ENCODE measurements at regions not wholly inside any gene's neighbourhood (a gene's known extent, or its start where the extent isn't known, plus 50 kb on each side); places are given as distances from the start of the nearest gene placed in this dataset.

- DNase-seq, result no peak
- intact Hi-C loops (cut with DNase I), result no loop called here
These were observed 88.1 kb upstream of the ETV6 start for GRCh38 chr12:11561411-11561810.

GRCh38 chr12:11563785-11564739 is 85.4 kb upstream of the ETV6 start:
- intact Hi-C loops (cut with DNase I), result no loop called here
- DNase-seq, result no peak

DNA sequence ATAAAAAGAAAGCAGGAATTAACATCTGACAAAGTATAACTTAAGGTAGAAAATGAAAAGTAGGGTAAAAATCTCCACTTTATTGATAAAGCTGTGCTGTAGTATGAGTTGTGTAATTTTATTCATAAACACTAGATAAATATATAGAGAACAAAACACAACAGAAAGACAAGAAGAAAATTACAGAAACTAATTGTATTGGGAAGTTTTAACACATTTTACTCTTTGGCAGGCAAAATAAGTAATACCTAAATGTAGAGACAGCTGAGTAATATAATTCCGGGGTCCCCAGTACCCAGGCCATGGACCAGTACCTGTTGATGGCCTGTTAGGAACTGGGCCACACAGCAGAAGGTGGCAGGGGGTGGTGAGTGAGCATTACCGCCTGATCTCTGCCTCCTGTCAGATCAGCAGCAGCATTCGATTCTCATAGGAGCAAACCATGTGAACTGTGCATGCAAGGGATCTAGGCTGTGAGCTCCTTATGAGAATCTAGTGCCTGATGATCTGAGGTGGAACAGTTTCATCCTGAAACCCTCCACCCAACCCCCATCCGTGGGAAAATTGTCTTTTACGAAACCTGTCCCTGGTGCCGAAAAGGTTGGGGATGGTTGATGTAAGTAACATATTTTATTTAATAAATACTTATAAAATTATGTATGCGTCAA is 84.4 kb upstream of the ETV6 start:
- DNase-seq, result no peak
- intact Hi-C loops (cut with DNase I), result no loop called here

- intact Hi-C loops (cut with DNase I), result no loop called here
- DNase-seq, result no peak
These were observed 83.7 kb upstream of the ETV6 start for GRCh38 chr12:11565752-11566151.

DNA sequence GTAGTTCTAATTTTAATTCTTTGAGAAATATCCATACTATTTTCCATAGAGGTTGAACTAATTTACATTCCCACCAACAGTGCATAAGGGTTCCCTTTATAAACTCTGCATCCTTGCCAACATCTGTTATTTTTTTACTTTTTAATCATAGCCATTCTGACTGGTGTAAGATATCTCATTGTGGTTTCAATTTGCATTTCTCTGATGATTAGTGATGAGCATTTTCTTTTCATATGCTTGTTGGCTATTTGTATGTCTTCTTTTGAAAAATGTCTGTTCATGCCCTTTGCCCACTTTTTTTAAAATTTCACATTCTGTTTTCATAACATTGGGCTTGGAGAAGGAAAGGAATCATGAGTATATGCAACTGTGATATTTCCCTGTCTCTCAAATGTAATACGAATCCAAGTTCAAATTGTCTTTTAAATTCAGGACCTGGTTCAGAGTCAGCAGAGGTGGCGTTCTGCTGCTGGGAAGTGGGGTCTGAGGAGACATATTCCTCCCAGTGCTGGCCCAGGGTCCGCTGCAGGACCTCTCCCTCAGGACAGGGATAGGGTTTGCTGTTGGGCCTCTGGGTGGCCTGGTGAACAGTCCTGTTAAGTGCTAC is 81.2 kb upstream of the ETV6 start:
- intact Hi-C loops (cut with DNase I), result no loop called here
- DNase-seq, result no peak

DNA sequence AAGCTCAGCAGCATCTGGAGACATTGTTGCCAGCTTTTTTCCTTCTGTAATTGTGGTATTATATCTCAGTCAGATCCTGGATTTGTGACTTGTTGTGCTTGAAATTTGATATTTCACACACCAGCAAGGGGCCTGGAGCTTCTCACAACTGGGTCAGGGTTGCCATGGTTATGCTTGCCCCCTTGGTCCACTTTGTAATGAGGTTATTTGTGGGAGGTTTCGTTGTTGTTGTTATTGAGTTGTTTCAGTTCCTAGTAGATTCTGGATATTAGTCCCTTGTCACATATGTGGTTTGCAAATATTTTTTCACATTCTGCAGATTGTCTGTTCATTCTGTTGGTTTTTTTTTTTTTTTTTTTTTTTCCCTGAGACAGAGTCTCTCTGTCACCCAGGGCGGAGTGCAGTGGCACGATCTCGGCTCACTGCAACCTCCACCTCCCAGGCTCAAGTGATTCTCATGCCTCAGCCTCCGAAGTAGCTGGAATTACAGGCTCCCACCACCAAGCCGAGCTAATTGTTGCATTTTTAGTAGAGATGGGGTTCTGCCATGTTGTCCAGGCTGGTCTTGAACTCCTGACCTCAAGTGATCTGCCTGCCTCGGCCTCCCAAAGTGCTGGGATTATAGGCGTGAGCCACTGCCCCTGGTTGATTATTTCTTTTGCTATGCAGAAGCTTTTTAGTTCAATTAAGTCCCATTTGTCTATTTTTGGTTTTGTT is 80.6 kb upstream of the ETV6 start:
- DNase-seq, result no peak
- intact Hi-C loops (cut with DNase I), result no loop called here

GRCh38 chr12:11569716-11570115 is 79.8 kb upstream of the ETV6 start:
- intact Hi-C loops (cut with DNase I), result no loop called here
- DNase-seq, result no peak

DNA sequence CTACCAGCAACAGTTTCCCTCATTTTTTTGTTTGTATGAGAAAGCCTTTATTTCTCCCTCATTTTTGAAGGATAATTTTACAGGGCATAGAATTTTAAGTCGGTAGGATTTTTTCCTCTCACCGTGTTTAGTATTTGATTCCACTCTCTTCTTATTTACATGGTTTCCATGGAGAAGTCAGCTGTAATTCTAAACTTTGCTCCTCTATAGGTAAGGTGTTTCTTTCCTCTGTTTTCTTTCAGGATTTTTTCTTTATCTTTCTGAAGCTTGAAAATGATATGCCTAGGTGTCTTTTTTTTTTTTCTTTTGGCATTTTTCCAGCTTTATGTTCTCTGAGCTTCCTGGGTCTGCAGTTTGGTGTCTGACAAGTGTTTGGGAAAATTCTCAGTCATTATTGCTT is 75.6 kb upstream of the ETV6 start:
- intact Hi-C loops (cut with DNase I), result no loop called here
- DNase-seq, result no peak

GRCh38 chr12:11576104-11576503 is 73.4 kb upstream of the ETV6 start:
- intact Hi-C loops (cut with DNase I), result no loop called here
- DNase-seq, result no peak

DNA sequence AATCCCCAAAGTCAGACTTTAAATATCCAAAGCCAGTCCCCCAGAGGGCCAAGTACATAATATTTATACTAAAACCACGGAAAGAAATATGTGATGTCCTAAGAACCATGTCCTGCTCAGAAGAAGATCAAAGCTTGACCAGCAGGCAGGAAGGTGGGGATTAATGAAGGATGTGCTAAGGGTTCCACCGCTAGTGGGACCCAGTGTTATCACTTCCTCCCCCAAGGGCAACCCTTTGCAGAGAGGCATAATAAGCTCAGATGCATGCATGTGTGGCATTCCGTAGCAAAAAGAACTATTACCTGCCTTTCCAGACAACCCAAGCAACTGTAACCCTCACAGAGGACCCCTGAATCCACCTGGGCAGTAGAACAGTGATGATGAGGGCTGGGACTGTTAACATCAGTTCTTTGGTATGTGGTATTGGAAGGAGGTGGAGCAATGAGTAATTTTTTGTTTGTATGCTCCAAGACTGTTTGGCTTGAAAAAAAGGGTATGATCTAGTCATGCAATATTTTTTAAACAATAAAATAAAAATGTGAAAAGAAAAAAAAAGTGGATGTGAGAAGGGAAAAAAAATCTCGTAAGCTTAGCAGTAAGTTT is 71.7 kb upstream of the ETV6 start:
- intact Hi-C loops (cut with DNase I), result no loop called here
- no peak for DNase-seq

- no peak for DNase-seq
- intact Hi-C loops (cut with DNase I), result no loop called here
These were observed 70.9 kb upstream of the ETV6 start for GRCh38 chr12:11578461-11578993.

GRCh38 chr12:11580125-11580751 is 69.2 kb upstream of the ETV6 start:
- peak in 8 of 42 donors; percentile 2 to 54 (median 17) for DNase-seq
- intact Hi-C loops (cut with DNase I), result loop anchor here (1.0 kb wide), 1 partner anchor 453 kb away; no protein-coding TSS in a partner anchor

- intact Hi-C loops (cut with DNase I), result no loop called here
- DNase-seq, result peak in 40 of 42 donors; percentile 11 to 91 (median 64)
These were observed 68.2 kb upstream of the ETV6 start for GRCh38 chr12:11581179-11581755.

DNA sequence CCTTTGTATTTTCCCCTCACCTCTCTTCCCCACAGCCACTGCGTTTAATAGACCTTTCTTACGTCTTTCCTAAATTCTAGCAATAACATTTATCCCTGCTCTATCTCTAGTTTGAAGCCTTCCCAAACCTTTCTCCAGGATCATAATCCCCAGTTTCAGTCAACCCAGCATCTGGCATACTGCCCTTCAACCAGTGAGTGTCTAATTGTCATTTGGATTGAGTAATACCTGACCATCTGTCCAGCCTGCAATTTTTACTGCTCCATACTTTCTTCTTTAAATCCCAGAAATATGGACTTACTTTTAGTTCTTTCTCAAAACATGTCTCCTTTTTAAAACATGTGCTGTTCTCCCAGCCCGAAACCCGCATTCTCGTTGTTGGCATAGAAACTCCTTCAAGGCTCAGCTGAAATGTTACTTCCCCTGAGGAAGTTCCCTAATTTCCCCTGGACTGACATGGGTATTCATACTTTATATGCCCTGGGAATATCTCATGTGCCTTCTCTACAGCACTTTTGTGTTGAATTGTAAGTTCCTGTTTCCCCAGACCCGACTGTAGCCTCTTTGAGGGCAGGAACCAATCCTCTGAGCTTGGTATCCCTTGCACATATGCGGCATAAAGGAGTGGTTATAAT is 65.1 kb upstream of the ETV6 start:
- DNase-seq, result no peak
- intact Hi-C loops (cut with DNase I), result no loop called here

DNA sequence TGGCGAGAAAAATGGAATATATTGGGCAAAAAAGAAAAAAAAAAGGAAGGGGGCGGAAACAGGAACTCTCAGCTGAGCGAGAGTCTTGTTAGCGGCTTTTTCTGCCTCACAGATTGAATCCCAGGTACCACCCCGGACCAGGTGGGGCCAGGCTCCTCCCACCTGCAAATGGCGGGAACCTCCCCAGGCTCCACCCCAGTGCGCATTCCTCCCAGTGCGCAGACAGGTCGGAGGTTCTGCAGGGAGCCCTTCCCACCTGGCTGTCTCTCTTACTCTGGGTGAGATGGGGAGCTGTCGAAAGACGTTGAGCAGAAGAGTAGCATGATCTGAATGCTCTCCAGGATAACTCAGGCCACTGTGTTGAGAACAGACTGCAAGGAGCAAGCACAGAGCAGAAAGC is 57.0 kb upstream of the ETV6 start:
- DNase-seq, result no peak
- intact Hi-C loops (cut with DNase I), result no loop called here

GRCh38 chr12:11593013-11593412 is 56.5 kb upstream of the ETV6 start:
- intact Hi-C loops (cut with DNase I), result no loop called here
- DNase-seq, result no peak

DNA sequence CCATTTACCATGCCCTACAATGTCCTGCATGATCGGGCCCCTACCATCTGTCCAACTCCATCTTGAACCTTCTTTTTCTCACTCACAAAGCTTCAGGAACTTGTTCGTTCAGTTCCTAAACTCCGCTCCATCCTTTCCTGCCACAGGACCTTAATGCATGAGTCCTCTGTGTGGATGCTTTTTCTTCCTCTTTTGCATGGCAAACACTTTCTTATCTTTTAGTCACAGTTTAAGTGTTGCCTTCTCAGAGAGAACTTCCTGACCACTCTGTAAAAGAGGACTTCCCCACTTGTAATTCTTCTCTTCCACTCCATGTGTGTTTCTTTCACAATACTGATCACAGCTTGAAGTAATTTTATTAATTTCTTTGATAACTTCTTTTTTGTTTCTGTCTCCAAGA is 54.4 kb upstream of the ETV6 start:
- intact Hi-C loops (cut with DNase I), result no loop called here
- DNase-seq, result no peak

DNA sequence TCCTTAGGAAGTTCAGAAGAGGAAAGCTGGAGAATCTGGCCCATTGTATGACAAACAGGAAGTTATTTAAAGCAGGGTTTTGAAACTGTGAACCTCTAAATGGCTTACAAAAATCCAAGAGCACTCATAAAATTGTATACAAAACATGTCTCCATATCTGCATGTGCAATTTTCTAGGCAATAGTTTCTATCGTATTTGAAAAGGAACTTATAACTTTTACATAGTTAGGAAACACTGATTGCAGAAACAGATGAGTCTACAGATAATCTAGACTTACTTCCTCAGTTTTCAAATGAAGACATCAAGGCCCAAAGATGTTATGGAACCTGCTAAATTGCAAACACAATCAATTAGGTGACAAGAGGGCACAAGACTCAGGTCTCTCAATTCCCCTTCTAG is 53.3 kb upstream of the ETV6 start:
- DNase-seq, result no peak
- intact Hi-C loops (cut with DNase I), result no loop called here

All from head of caudate nucleus (tissue), 42 donors.